ENCODE measurements at regions not wholly inside any gene's neighbourhood (a gene's known extent, or its start where the extent isn't known, plus 50 kb on each side); places are given as distances from the start of the nearest gene placed in this dataset.

GRCh38 chr4:85024671-85025070 is 58.2 kb upstream of the WDFY3 start:
- TF ChIP-seq POLR2A (IDR thresholded peaks at IDR 0.05): no peak
- no peak for TF ChIP-seq CTCF (IDR thresholded peaks at IDR 0.05)

All from right lobe of liver (tissue), 4 donors.